ENCODE measurements at regions not wholly inside any gene's neighbourhood (a gene's known extent, or its start where the extent isn't known, plus 50 kb on each side); places are given as distances from the start of the nearest gene placed in this dataset.

GRCh38 chrX:149221230-149221629, 283.9 kb downstream of the IDS start:
- DNase-seq (ENCODE audit: low spot score) (no peak), ATAC-seq (ENCODE audit: low FRiP score) (no peak)
- no peak for TF ChIP-seq CTCF (IDR thresholded peaks at IDR 0.05)

- no peak for TF ChIP-seq CTCF (IDR thresholded peaks at IDR 0.05)
- no peak for ATAC-seq (ENCODE audit: low FRiP score)
- no peak for DNase-seq (ENCODE audit: low spot score)
These were observed 291.8 kb downstream of the IDS start for GRCh38 chrX:149213264-149213663.

- DNase-seq (ENCODE audit: low spot score): no peak
- ATAC-seq (ENCODE audit: low FRiP score): no peak
- no peak for TF ChIP-seq CTCF (IDR thresholded peaks at IDR 0.05)
These were observed 296.8 kb downstream of the IDS start for GRCh38 chrX:149208307-149208706.

DNA sequence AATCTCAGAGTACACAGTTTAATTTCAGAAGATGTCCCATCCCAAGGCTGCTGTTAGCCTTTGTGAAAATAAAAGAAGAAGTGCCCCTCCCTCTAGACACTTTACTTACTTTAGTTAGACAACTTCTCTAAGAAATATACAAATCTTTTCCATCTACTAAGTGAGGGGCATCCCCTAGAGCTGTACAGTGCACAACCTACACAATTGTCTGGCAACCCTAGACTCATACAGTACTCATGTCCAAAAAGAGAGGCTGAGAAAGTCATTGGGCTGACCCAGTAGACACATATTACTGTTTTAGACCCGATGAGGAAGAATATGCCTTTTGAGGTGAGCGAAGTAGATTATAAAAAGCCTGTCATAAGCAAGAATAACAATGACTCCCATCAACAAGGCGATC, 297.6 kb downstream of the IDS start:
- TF ChIP-seq CTCF (IDR thresholded peaks at IDR 0.05): no peak
- ATAC-seq (ENCODE audit: low FRiP score) (no peak), DNase-seq (ENCODE audit: low spot score) (no peak)

GRCh38 chrX:149205937-149206336, 299.2 kb downstream of the IDS start:
- ATAC-seq (ENCODE audit: low FRiP score) (no peak), DNase-seq (ENCODE audit: low spot score) (no peak)
- no peak for TF ChIP-seq CTCF (IDR thresholded peaks at IDR 0.05)

- DNase-seq (ENCODE audit: low spot score) (no peak), ATAC-seq (ENCODE audit: low FRiP score) (no peak)
- no peak for TF ChIP-seq CTCF (IDR thresholded peaks at IDR 0.05)
These were observed 300.0 kb downstream of the IDS start for GRCh38 chrX:149205081-149205480.

DNA sequence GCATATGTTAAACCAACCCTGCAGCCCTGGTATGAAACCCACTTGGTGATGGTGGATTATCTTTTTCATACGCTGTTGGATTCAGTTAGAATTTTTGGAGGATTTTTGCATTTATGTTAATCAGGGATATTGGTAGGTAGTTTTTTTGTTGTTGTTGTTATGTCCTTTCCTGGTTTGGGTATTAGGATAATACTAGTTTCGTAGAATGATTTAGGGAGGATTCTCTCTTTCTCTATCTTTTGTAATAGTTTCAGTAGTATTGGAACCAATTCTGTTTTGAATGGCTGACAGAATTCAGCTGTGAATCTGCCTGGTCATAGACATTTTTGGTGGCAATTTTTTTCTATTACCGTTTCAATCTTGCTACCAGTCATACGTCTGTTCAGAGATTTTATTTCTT, 305.4 kb downstream of the IDS start:
- no peak for TF ChIP-seq CTCF (IDR thresholded peaks at IDR 0.05)
- DNase-seq (ENCODE audit: low spot score) (no peak), ATAC-seq (ENCODE audit: low FRiP score) (no peak)
